Fibroblast of mammary gland (primary cell): ENCODE measurements at regions not wholly inside any gene's neighbourhood (a gene's known extent, or its start where the extent isn't known, plus 50 kb on each side); places are given as distances from the start of the nearest gene placed in this dataset.

ENCODE experiments used
- DNase-seq: peaks from one replicate; pipeline ENCODE4 v3.0.0-alpha.2; 2010; ENCODE audit warnings: low read depth
- H3K4me3 ChIP-seq: 2 replicates; pipeline ENCODE4 v1.5.1; 2011; ENCODE audit warnings: low read depth, mild to moderate bottlenecking, low read length, moderate library complexity; ENCODE audit not compliant: control insufficient read depth
- TF ChIP-seq, protein P1 (sequence below): conservative IDR thresholded peaks from 2 replicates; pipeline ENCODE4 v1.5.1; 2011; ENCODE audit warnings: low read depth, low read length, inconsistent platforms; ENCODE audit not compliant: control insufficient read depth, insufficient read depth

- H3K4me3 ChIP-seq, result no peak overlapping the region
- DNase-seq, result peak; percentile 29
Observed at GRCh38 chr1:220326578-220326977, 54.3 kb upstream of the RAB3GAP2 start.

DNA sequence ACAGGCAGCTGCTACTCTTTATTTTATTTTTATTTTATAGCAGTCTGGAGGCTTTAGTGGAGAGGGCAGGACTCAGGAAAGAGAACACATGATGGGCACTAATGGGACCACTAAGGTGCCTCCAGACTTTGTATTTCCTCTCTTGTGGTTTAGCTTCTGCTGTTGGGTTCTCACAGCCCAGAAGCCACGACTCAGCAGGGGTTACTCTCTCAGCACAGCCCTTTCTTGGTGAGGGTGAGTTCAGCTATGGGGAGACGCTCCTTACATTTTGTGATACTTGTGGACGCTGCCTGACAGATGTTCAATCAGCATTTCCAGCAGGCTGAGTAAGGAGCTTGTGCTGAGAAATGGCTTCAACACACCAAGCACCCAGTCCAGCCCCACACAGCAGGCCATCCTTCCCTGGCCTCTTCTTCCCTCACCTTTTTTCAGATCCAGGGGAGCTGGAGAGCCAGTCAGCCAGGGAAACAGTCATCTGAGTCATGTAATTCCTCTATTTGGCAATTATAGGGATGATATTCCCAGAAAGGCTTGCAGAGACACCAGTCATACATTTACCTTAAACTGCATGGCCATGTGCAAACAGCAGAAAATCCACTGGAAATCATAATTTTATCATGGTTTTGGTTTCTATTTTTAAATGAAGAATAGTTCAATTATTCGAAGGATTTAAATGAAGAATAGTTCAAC, 53.2 kb upstream of the RAB3GAP2 start:
- TF ChIP-seq, protein P1, sequence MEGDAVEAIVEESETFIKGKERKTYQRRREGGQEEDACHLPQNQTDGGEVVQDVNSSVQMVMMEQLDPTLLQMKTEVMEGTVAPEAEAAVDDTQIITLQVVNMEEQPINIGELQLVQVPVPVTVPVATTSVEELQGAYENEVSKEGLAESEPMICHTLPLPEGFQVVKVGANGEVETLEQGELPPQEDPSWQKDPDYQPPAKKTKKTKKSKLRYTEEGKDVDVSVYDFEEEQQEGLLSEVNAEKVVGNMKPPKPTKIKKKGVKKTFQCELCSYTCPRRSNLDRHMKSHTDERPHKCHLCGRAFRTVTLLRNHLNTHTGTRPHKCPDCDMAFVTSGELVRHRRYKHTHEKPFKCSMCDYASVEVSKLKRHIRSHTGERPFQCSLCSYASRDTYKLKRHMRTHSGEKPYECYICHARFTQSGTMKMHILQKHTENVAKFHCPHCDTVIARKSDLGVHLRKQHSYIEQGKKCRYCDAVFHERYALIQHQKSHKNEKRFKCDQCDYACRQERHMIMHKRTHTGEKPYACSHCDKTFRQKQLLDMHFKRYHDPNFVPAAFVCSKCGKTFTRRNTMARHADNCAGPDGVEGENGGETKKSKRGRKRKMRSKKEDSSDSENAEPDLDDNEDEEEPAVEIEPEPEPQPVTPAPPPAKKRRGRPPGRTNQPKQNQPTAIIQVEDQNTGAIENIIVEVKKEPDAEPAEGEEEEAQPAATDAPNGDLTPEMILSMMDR, result no peak
- no peak overlapping the region for H3K4me3 ChIP-seq
- no peak for DNase-seq

More at GRCh38 chr1:220326578-220326977, 54.3 kb upstream of the RAB3GAP2 start:
- TF ChIP-seq, protein P1, result no peak

DNA sequence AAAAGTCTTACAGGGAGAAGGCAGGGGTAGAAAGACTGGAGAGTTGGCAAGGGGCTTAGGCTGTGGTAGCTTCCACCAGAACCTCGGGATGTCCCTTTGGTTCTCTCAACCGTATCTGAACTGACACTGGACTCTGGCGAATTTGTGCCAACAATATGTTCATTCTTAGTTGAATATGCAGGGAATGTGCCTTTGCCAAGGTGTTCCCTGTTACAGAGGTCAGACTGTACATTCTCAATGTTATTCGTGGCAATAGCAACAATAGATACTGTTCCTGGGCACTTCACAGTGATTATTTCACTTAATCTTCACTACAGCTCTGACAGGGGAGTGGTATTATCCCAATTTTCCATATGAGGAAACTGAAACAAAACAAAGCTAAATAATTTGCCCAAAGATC, 51.5 kb upstream of the RAB3GAP2 start:
- H3K4me3 ChIP-seq, result no peak overlapping the region
- no peak for DNase-seq
- TF ChIP-seq, protein P1, result no peak

- DNase-seq, result no peak
- TF ChIP-seq, protein P1, result no peak
- no peak overlapping the region for H3K4me3 ChIP-seq
Observed at GRCh38 chr1:220322570-220322969, 50.3 kb upstream of the RAB3GAP2 start.
